ENCODE measurements at regions not wholly inside any gene's neighbourhood (a gene's known extent, or its start where the extent isn't known, plus 50 kb on each side); places are given as distances from the start of the nearest gene placed in this dataset.

DNA sequence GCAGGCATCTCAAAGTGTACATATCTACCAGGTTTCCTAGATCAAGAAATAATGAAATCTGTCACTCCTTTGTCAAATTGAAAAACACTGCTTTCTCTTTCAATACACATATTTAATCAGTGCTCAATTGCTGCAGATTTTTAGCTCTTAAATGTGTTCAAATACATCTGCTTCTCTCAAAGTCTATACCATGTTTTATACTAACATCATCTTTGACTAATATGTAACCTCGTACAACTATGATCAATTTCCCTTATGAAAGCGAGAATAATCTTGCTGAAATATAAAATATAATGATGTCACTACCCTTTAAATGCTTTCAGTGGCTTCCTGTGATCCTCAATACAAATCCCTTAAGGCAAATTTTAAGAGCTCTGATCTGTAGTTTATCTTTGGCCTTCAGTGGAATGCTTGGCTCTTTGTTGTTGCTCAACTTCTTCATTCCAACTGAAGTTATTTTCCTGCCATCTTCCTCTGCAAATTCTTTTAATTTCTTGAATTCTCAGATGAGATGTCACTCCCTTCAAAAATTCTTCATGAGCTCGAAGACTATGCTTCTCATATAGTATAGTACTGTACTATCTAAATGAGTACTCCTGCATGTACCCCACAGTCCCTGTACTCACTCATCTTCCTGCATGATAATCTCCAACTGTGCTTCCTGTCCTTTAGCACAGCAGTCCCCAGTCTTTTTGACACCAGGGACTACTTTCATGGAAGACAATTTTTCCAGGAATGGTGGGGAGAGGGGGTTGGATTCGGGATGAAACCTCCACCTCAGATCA lies 545.1 kb upstream of the GJE1 start:
- in situ Hi-C loops (cut with MboI; ENCODE audit: low pct_unique_long_range_greater_than_20kb, low sequenced_read_pairs, unreplicated experiment): no loop called here
- DNase-seq (ENCODE audit: low spot score): no peak
- TF ChIP-seq, protein P1, sequence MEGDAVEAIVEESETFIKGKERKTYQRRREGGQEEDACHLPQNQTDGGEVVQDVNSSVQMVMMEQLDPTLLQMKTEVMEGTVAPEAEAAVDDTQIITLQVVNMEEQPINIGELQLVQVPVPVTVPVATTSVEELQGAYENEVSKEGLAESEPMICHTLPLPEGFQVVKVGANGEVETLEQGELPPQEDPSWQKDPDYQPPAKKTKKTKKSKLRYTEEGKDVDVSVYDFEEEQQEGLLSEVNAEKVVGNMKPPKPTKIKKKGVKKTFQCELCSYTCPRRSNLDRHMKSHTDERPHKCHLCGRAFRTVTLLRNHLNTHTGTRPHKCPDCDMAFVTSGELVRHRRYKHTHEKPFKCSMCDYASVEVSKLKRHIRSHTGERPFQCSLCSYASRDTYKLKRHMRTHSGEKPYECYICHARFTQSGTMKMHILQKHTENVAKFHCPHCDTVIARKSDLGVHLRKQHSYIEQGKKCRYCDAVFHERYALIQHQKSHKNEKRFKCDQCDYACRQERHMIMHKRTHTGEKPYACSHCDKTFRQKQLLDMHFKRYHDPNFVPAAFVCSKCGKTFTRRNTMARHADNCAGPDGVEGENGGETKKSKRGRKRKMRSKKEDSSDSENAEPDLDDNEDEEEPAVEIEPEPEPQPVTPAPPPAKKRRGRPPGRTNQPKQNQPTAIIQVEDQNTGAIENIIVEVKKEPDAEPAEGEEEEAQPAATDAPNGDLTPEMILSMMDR (IDR thresholded peaks at IDR 0.05; ENCODE audit: extremely low read depth, insufficient read depth, missing control alignments): no peak

GRCh38 chr6:141580988-141581552 lies 551.7 kb upstream of the GJE1 start:
- in situ Hi-C loops (cut with MboI; ENCODE audit: low pct_unique_long_range_greater_than_20kb, low sequenced_read_pairs, unreplicated experiment): no loop called here
- no peak for DNase-seq (ENCODE audit: low spot score)
- TF ChIP-seq, protein P1 (IDR thresholded peaks at IDR 0.05; ENCODE audit: extremely low read depth, insufficient read depth, missing control alignments): no peak

DNA sequence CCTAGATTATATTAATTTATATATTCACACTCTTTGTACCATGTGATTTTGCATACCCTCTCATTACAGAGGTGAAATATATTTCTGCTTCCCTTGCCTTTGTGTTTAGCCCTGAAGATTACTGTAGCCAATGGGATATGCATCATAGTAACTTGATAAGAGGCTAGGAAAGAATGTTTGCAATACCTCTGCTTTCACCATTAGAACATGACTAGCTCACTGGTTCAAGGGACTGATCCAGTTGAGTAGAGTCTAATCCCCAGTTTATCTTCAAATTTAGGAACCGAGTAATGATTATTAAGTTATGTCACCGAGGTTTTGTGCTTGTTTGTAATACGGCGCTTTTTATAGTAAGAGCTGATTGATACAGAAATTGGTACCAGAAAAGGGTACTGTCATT lies 552.6 kb upstream of the GJE1 start:
- TF ChIP-seq, protein P1 (IDR thresholded peaks at IDR 0.05; ENCODE audit: extremely low read depth, insufficient read depth, missing control alignments): no peak

GRCh38 chr6:141576751-141577150 lies 556.0 kb upstream of the GJE1 start:
- in situ Hi-C loops (cut with MboI; ENCODE audit: low pct_unique_long_range_greater_than_20kb, low sequenced_read_pairs, unreplicated experiment): no loop called here
- DNase-seq (ENCODE audit: low spot score): no peak
- TF ChIP-seq, protein P1 (IDR thresholded peaks at IDR 0.05; ENCODE audit: extremely low read depth, insufficient read depth, missing control alignments): no peak

More for the DNA sequence above, 552.6 kb upstream of the GJE1 start:
- DNase-seq (ENCODE audit: low spot score): no peak
- in situ Hi-C loops (cut with MboI; ENCODE audit: low pct_unique_long_range_greater_than_20kb, low sequenced_read_pairs, unreplicated experiment): no loop called here

- TF ChIP-seq, protein P1 (IDR thresholded peaks at IDR 0.05; ENCODE audit: extremely low read depth, insufficient read depth, missing control alignments): peak; percentile 79
- peak; percentile 68 for DNase-seq (ENCODE audit: low spot score)
- in situ Hi-C loops (cut with MboI; ENCODE audit: low pct_unique_long_range_greater_than_20kb, low sequenced_read_pairs, unreplicated experiment): no loop called here
Observed at GRCh38 chr6:141562851-141563763, 569.6 kb upstream of the GJE1 start.

GRCh38 chr6:141562186-141562811 lies 570.4 kb upstream of the GJE1 start:
- in situ Hi-C loops (cut with MboI; ENCODE audit: low pct_unique_long_range_greater_than_20kb, low sequenced_read_pairs, unreplicated experiment): no loop called here
- TF ChIP-seq, protein P1 (IDR thresholded peaks at IDR 0.05; ENCODE audit: extremely low read depth, insufficient read depth, missing control alignments): no peak
- peak; percentile 12 for DNase-seq (ENCODE audit: low spot score)
